Kidney (tissue), 13 donors: ENCODE measurements at regions not wholly inside any gene's neighbourhood (a gene's known extent, or its start where the extent isn't known, plus 50 kb on each side); places are given as distances from the start of the nearest gene placed in this dataset.

ENCODE experiments used
- DNase-seq, 5 donors: peaks; one replicate each; pipeline ENCODE4 v3.0.0-alpha.2; 2013 to 2020
- FAIRE-seq: peaks from 2 replicates; lab custom pipeline; 2012; peaks lifted over from hg19 to GRCh38; lab: Jason Lieb, UNC
- H3K27ac ChIP-seq, 2 donors: one replicate each; pipeline ENCODE4 v1.7.0; 2013; ENCODE audit warnings: low read depth in 2 of 2, low read length in 2 of 2, inconsistent platforms in 1 of 2
- H3K27me3 ChIP-seq: one replicate; pipeline ENCODE4 v1.7.1; 2013; ENCODE audit warnings: low read length, inconsistent platforms; ENCODE audit not compliant: control insufficient read depth, insufficient read depth
- H3K36me3 ChIP-seq, 3 donors: one replicate each; pipeline versions ENCODE4 v1.7.0 to v1.7.1; 2013; ENCODE audit warnings: low read length in 3 of 3, control low read depth in 1 of 3, inconsistent platforms in 1 of 3; ENCODE audit not compliant: insufficient read depth in 3 of 3, control insufficient read depth in 2 of 3
- H3K4me1 ChIP-seq, 3 donors: one replicate each; pipeline versions ENCODE4 v1.7.0 to v1.7.1; 2013; ENCODE audit warnings: low read length in 3 of 3, inconsistent platforms in 1 of 3, low read depth in 1 of 3; ENCODE audit not compliant: control insufficient read depth in 2 of 3, insufficient read depth in 2 of 3
- H3K4me3 ChIP-seq, 3 donors: one replicate each; pipeline versions ENCODE4 v1.7.0 to v1.8.1; 2013; ENCODE audit warnings: low read length in 3 of 3, control low read depth in 1 of 3, inconsistent platforms in 1 of 3
- H3K9ac ChIP-seq, 3 donors: one replicate each; pipeline versions ENCODE4 v1.7.0 to v1.7.1; 2013; ENCODE audit warnings: low read length in 3 of 3, control low read depth in 1 of 3, inconsistent platforms in 1 of 3
- H3K9me3 ChIP-seq, 3 donors: one replicate each; pipeline versions ENCODE4 v1.7.0 to v1.7.1; 2013; ENCODE audit warnings: low read length in 3 of 3, control low read depth in 1 of 3, inconsistent platforms in 1 of 3; ENCODE audit not compliant: control insufficient read depth in 2 of 3, insufficient read depth in 1 of 3
- CTCF ChIP-seq: IDR thresholded peaks from 3 replicates; pipeline ENCODE4 v1.5.1; 2012; ENCODE audit warnings: mild to moderate bottlenecking, moderate library complexity, borderline replicate concordance; ENCODE audit not compliant: insufficient read depth; ENCODE audit errors: extremely low read depth
- intact Hi-C: fragments of 100-400 bp; cut with DNase I; formaldehyde crosslinking; loops from one replicate; pipeline ENCODE4 v1.11.1; 2022
- donor health status: control.
- donor health status: control.
- donor health status: control.
- donor health status: control.
- donor health status: control.
- donor health status: DM: yes; HTN: yes; CAD: no.
- donor health status: Normal renal cell carcinoma (clear cell type).

GRCh38 chr5:62681117-62681850 lies 102.7 kb downstream of the LRRC70 start:
- DNase-seq (no peak), FAIRE-seq (no peak)
- H3K4me1 ChIP-seq = no peaks in the 10 kb centered on the region
- intact Hi-C loops = no loop called here
- no peak overlapping the region for H3K4me3 ChIP-seq
- H3K27me3 ChIP-seq = no peaks in the 10 kb centered on the region
- no peak for TF ChIP-seq CTCF
- H3K27ac ChIP-seq = no peak overlapping the region
- H3K36me3 ChIP-seq = no peaks in the 10 kb centered on the region
- no peak overlapping the region for H3K9ac ChIP-seq
- peaks cover 0 to 4% (median 3%) of the 10 kb centered on the region in 3 donors for H3K9me3 ChIP-seq

GRCh38 chr5:62680121-62680520 lies 101.5 kb downstream of the LRRC70 start:
- no peaks in the 10 kb centered on the region for H3K4me1 ChIP-seq
- DNase-seq (no peak), FAIRE-seq (no peak)
- peaks cover 0 to 4% (median 3%) of the 10 kb centered on the region in 3 donors for H3K9me3 ChIP-seq
- no peak overlapping the region for H3K4me3 ChIP-seq
- intact Hi-C loops = no loop called here
- H3K27ac ChIP-seq = no peak overlapping the region
- no peaks in the 10 kb centered on the region for H3K36me3 ChIP-seq
- TF ChIP-seq CTCF = no peak
- H3K27me3 ChIP-seq = no peaks in the 10 kb centered on the region
- H3K9ac ChIP-seq = no peak overlapping the region
